Tibial artery (tissue), 4 donors: ENCODE measurements at regions not wholly inside any gene's neighbourhood (a gene's known extent, or its start where the extent isn't known, plus 50 kb on each side); places are given as distances from the start of the nearest gene placed in this dataset.
"Not testable (repeated sequence)": the region's sequence is repeated elsewhere in the genome, so short reads cannot be mapped to it uniquely, and the experiment has no call there.

ENCODE experiments used
- DNase-seq, 2 donors: peaks; one replicate each; pipeline ENCODE4 v3.0.0-alpha.2; 2019
- H3K27ac ChIP-seq, 2 donors: fragments of 200-600 bp; sonication (generic) in 1 of 2; 1 replicate in 1 of 2; 2 replicates in 1 of 2; pipeline ENCODE4 v1.5.1; 2018 to 2019; ENCODE audit warnings: mild to moderate bottlenecking in 1 of 2
- H3K27me3 ChIP-seq, 2 donors: fragments of 200-600 bp; sonication (generic) in 1 of 2; one replicate each; pipeline versions ENCODE4 v1.5.1 to v1.6.0; 2016 to 2019
- H3K36me3 ChIP-seq, 3 donors: fragments of 200-600 bp; sonication (generic) in 2 of 3; one replicate each; pipeline ENCODE4 v1.5.1; 2016 to 2019; ENCODE audit warnings: mild to moderate bottlenecking in 2 of 3
- H3K4me1 ChIP-seq, 4 donors: fragments of 200-600 bp; sonication (generic) in 2 of 4; 1 replicate in 3 of 4; 2 replicates in 1 of 4; pipeline ENCODE4 v1.5.1; 2016 to 2019
- H3K4me3 ChIP-seq, 2 donors: fragments of 200-600 bp; sonication (generic) in 1 of 2; 1 replicate in 1 of 2; 2 replicates in 1 of 2; pipeline ENCODE4 v1.5.1; 2018 to 2019; ENCODE audit warnings: mild to moderate bottlenecking in 2 of 2
- H3K9me3 ChIP-seq, 3 donors: fragments of 200-600 bp; sonication (generic) in 1 of 3; one replicate each; pipeline ENCODE4 v1.5.1; 2016 to 2019
- CTCF ChIP-seq, 2 experiments: fragments of 200-600 bp in 1 of 2; fragments of 450-650 bp in 1 of 2; IDR thresholded peaks; one replicate each; pipeline ENCODE4 v1.5.1; 2017 to 2019; ENCODE audit warnings: antibody characterized with exemption in 2 of 2, mild to moderate bottlenecking in 1 of 2, moderate library complexity in 1 of 2
- intact Hi-C: fragments of 100-400 bp; cut with DNase I; formaldehyde crosslinking; loops from one replicate; pipeline ENCODE4 v1.15.0; 2023; ENCODE audit warnings: low total_unique reads

- intact Hi-C loops = no loop called here
- H3K4me1 ChIP-seq = no peaks in the 10 kb centered on the region
- no peak overlapping the region for H3K27ac ChIP-seq
- TF ChIP-seq CTCF (IDR thresholded peaks at IDR 0.05) = no peak
- H3K27me3 ChIP-seq = no peaks in the 10 kb centered on the region
- H3K9me3 ChIP-seq = no peaks in the 10 kb centered on the region
- DNase-seq = no peak
- no peaks in the 10 kb centered on the region for H3K36me3 ChIP-seq
- H3K4me3 ChIP-seq = no peak overlapping the region
Observed at GRCh38 chr13:76600081-76600480, 286.1 kb downstream of the KCTD12 start.

DNA sequence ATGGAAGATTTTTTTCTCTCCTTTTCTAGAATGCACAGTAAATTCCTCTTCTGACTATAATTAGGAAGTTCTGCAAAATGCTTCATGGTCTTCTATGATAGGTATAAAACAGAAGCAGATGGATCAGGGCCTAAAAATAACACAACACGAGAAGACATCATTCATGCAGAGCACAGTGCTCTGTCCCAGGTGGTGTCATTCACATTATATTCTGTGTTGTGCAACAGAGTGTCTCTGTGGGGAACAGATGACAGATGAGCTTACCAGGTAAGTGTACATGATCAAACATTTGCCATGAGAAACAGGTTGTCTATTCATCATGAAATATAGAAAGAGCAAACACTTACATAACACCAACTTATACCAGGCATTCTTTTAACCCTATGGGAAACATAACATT lies 288.3 kb downstream of the KCTD12 start:
- DNase-seq = no peak
- Histone ChIP-seq H3K9me3 (no peaks in the 10 kb centered on the region), H3K4me1 (no peaks in the 10 kb centered on the region), H3K27ac (no peak overlapping the region), H3K4me3 (no peak overlapping the region), H3K27me3 (no peaks in the 10 kb centered on the region), H3K36me3 (no peaks in the 10 kb centered on the region)
- intact Hi-C loops = no loop called here
- no peak for TF ChIP-seq CTCF (IDR thresholded peaks at IDR 0.05)

- Histone ChIP-seq H3K4me3 (no peak overlapping the region), H3K9me3 (no peaks in the 10 kb centered on the region), H3K4me1 (no peaks in the 10 kb centered on the region), H3K27ac (no peak overlapping the region), H3K27me3 (no peaks in the 10 kb centered on the region), H3K36me3 (no peaks in the 10 kb centered on the region)
- TF ChIP-seq CTCF (IDR thresholded peaks at IDR 0.05) = no peak
- intact Hi-C loops = no loop called here
- no peak for DNase-seq
Observed at GRCh38 chr13:76596216-76596615, 290.0 kb downstream of the KCTD12 start.

DNA sequence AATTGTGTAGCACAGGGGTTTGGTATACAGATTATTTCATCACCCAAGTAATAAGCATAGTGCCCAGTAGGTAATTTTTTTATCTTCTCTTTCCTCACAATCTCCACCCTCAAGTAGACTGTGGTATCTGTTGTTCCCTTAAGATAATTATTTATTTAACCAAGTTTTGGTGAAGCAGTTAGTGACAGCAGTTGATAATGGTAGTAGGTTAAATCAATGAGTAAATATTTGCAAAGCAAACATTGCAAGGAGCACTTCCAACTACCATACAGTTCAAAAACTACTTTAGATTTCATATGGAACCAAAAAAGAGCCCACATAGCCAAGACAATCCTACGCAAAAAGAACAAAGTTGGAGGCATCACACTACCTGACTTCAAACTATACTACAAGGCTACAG lies 291.8 kb downstream of the KCTD12 start:
- H3K4me3 ChIP-seq = no peak overlapping the region

DNA sequence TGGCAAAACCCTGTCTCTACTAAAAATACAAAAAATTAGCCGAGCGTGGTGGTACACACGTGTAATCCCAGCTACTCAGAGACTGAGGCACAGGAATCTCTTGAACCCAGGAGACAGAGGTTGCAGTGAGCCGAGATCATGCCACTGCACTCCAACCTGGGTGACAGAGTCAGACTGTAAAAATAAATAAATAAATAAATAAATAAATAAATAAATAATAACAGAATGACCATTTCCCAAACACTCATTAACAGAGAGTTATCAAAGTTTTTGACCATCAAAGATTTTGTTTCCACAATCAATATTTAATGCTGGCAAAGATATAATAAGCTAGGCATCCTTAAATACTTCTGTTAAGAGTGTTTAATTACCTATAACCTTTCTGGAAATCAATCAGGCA lies 299.4 kb downstream of the KCTD12 start:
- no peak for TF ChIP-seq CTCF (IDR thresholded peaks at IDR 0.05)
- intact Hi-C loops = no loop called here

More for the DNA sequence above, 291.8 kb downstream of the KCTD12 start:
- Histone ChIP-seq H3K36me3 (no peaks in the 10 kb centered on the region), H3K9me3 (no peaks in the 10 kb centered on the region), H3K27me3 (no peaks in the 10 kb centered on the region), H3K4me1 (no peaks in the 10 kb centered on the region), H3K27ac (no peak overlapping the region)
- TF ChIP-seq CTCF (IDR thresholded peaks at IDR 0.05) = no peak
- intact Hi-C loops = no loop called here
- no peak for DNase-seq

DNA sequence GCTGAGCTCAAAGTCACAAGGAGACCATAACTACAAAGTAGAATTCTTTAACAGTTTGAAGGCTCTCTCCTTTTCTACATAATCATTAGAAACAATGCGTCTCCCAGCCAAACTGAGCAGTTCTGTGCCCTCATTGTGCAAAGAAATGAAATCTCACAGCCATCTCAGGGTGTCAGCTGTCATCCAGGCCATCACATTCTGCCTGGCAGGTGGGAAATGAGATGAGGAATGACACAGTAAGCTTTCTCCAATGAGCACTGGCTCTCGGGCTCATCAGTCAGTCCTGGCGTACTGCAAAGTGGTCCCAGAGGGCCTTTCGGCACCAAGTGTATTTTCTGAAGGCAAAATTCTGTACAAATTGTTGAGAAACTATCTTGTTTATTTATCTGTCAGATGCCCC lies 306.5 kb downstream of the KCTD12 start:
- no peaks in the 10 kb centered on the region for H3K4me1 ChIP-seq
- no peak overlapping the region for H3K4me3 ChIP-seq
- no peaks in the 10 kb centered on the region for H3K27me3 ChIP-seq
- H3K27ac ChIP-seq = no peak overlapping the region
- DNase-seq = no peak
- no peaks in the 10 kb centered on the region for H3K36me3 ChIP-seq
- intact Hi-C loops = no loop called here
- no peak for TF ChIP-seq CTCF (IDR thresholded peaks at IDR 0.05)
- peaks cover 0 to 19% (median 5%) of the 10 kb centered on the region in 3 donors for H3K9me3 ChIP-seq

More for the DNA sequence above, 299.4 kb downstream of the KCTD12 start:
- Histone ChIP-seq H3K4me3 (no peak overlapping the region), H3K4me1 (no peaks in the 10 kb centered on the region), H3K9me3 (no peaks in the 10 kb centered on the region), H3K36me3 (no peaks in the 10 kb centered on the region), H3K27ac (no peak overlapping the region), H3K27me3 (no peaks in the 10 kb centered on the region)
- no peak for DNase-seq

- DNase-seq, H3K4me3 ChIP-seq, H3K27me3 ChIP-seq, H3K27ac ChIP-seq, H3K4me1 ChIP-seq, intact Hi-C loops, H3K36me3 ChIP-seq: not testable (repeated sequence)
- peaks cover 0 to 19% (median 8%) of the 10 kb centered on the region in 3 donors for H3K9me3 ChIP-seq
Observed at GRCh38 chr13:76575634-76576033, 310.6 kb downstream of the KCTD12 start.
